ENCODE measurements at regions not wholly inside any gene's neighbourhood (a gene's known extent, or its start where the extent isn't known, plus 50 kb on each side); places are given as distances from the start of the nearest gene placed in this dataset.
"Not testable (repeated sequence)": the region's sequence is repeated elsewhere in the genome, so short reads cannot be mapped to it uniquely, and the experiment has no call there.

GRCh38 chr1:30525971-30526651 is 197.3 kb downstream of the MATN1 start:
- DNase-seq, result no peak

- DNase-seq, result no peak
Observed at GRCh38 chr1:30525631-30525970, 197.8 kb downstream of the MATN1 start.

- DNase-seq, result no peak
Observed at GRCh38 chr1:30524840-30525617, 198.4 kb downstream of the MATN1 start.

GRCh38 chr1:30524025-30524555 is 199.3 kb downstream of the MATN1 start:
- DNase-seq, result not testable (repeated sequence)

- DNase-seq, result no peak
Observed at GRCh38 chr1:30523055-30524020, 200.0 kb downstream of the MATN1 start.

GRCh38 chr1:30522031-30523004 is 201.1 kb downstream of the MATN1 start:
- DNase-seq, result no peak

- DNase-seq, result no peak
Observed at GRCh38 chr1:30521261-30521865, 202.0 kb downstream of the MATN1 start.

- DNase-seq, result no peak
Observed at GRCh38 chr1:30520476-30520875, 202.9 kb downstream of the MATN1 start.

- no peak for DNase-seq
Observed at GRCh38 chr1:30519201-30519763, 204.1 kb downstream of the MATN1 start.

- DNase-seq, result no peak
Observed at GRCh38 chr1:30518696-30519095, 204.7 kb downstream of the MATN1 start.

- no peak for DNase-seq
Observed at GRCh38 chr1:30518186-30518585, 205.2 kb downstream of the MATN1 start.

- DNase-seq, result not testable (repeated sequence)
Observed at GRCh38 chr1:30517666-30518065, 205.7 kb downstream of the MATN1 start.

GRCh38 chr1:30517241-30517640 is 206.1 kb downstream of the MATN1 start:
- not testable (repeated sequence) for DNase-seq

- no peak for DNase-seq
Observed at GRCh38 chr1:30516485-30516858, 206.9 kb downstream of the MATN1 start.

- DNase-seq, result no peak
Observed at GRCh38 chr1:30515755-30516484, 207.5 kb downstream of the MATN1 start.

GRCh38 chr1:30514945-30515344 is 208.4 kb downstream of the MATN1 start:
- DNase-seq, result no peak

GRCh38 chr1:30514137-30514654 is 209.2 kb downstream of the MATN1 start:
- DNase-seq, result no peak

GRCh38 chr1:30513396-30514136 is 209.8 kb downstream of the MATN1 start:
- no peak for DNase-seq

- no peak for DNase-seq
Observed at GRCh38 chr1:30512914-30513265, 210.5 kb downstream of the MATN1 start.
